ENCODE measurements at regions not wholly inside any gene's neighbourhood (a gene's known extent, or its start where the extent isn't known, plus 50 kb on each side); places are given as distances from the start of the nearest gene placed in this dataset.
"Not testable (repeated sequence)": the region's sequence is repeated elsewhere in the genome, so short reads cannot be mapped to it uniquely, and the experiment has no call there.

DNA sequence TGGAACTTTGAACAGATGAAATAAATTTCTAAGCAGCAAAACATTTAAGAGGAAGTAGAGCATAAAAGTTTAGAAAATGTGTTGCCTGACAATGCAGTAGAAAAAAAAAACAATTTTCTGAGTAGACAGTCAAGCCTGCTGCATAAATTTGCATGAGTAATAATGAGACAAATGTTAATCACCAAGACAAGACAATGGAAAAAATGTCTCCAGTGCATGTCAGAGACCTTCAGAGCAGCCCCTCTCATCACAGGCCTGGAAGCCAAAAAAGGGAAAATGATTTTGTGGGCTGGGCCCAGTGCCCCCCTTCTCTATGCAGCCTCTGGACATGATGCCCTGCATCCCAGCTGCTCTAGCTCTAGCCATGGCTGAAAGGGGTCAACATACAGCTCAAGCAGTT is 204.6 kb downstream of the COX18 start:
- DNase-seq = no peak

DNA sequence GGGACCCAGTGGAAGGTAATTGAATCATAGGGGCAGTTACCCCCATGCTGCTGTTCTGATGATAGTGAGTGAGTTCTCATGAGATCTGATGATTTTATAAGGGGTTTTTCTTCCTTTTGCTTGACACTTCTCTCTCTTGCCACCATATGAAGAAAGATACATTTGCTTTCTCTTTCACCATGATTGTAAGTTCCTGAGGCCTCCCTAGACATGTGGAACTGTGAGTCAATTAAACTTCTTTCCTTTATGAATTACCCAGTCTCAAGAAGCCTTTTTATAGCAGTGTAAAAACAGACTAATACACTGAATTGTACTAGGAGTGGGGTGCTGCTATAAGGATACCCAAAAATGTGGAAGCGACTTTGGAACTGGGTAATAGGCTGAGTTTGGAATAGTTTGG is 205.2 kb downstream of the COX18 start:
- not testable (repeated sequence) for DNase-seq

DNA sequence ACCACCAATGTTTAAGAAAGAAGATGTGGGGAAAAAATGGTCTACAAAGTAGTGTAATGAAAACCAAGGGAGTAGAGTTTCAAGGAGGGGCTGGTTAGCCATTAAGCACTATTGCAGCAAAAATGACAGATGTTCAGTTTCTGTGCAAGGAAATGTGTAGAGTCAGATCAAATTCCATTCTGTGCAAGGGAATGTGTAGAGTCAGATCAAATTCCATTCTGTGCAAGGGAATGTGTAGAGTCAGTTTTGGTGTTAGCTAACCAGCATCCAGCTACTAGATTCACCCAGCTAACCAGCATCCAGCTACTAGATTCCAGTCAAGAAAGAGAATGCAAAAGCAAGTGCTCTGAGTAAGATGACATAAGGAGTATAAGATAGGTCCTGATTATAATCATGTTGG is 208.8 kb downstream of the COX18 start:
- no peak for DNase-seq

DNA sequence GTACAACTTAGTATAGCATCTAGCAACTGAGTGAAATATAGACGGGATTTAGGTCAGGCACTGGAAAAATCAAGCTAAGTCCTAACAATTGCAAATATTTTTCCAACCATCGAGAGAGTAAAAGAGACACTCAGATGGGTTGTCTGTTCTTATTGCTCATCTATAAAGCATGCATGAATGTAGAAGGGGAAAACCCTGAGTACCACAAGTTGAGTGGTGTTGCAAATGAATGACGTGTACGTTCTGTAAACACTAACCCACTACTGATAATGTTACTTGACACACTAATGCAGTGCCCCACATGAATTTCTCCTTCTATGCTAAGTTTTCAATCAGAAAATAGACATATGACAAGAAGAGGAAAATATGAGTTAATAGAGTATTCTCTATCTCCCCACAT is 211.2 kb downstream of the COX18 start:
- no peak for DNase-seq

DNA sequence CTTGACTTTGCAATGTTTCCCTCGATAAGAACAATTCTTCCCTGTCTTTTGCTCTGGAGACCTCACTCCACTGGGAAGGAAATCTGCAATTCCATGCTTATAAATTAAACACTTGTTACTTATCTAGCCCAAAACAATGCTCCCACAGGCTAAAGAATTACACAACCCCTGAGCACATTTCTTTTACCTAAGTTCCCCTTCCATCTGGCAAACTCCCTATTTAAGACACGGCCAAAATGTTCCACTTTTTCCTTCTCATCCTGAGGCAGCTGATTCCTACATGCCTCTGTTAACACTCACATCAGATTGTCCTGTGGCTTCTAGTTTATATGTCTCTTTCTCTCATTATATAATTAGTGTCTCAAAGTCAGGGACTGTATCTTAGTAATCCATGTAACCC is 211.7 kb downstream of the COX18 start:
- DNase-seq = no peak

DNA sequence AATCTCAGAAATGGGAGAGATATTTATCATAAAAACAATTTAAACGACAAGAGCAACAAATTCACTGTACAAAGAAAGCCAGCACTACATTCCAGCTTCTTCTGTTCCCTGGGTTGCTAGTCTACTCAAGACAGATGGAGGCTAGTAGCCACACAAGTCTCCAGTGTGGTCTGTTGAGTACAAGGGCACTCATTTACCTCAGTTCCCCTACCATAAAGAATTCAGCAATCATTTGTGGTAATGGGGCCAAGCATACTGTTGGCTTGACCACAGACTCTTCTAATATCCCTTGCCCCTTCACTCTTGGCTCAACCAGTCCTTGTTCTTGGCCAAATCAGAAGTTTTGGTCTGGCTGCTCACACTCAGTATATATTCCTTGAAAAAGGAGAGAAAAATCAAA is 212.3 kb downstream of the COX18 start:
- DNase-seq = no peak

DNA sequence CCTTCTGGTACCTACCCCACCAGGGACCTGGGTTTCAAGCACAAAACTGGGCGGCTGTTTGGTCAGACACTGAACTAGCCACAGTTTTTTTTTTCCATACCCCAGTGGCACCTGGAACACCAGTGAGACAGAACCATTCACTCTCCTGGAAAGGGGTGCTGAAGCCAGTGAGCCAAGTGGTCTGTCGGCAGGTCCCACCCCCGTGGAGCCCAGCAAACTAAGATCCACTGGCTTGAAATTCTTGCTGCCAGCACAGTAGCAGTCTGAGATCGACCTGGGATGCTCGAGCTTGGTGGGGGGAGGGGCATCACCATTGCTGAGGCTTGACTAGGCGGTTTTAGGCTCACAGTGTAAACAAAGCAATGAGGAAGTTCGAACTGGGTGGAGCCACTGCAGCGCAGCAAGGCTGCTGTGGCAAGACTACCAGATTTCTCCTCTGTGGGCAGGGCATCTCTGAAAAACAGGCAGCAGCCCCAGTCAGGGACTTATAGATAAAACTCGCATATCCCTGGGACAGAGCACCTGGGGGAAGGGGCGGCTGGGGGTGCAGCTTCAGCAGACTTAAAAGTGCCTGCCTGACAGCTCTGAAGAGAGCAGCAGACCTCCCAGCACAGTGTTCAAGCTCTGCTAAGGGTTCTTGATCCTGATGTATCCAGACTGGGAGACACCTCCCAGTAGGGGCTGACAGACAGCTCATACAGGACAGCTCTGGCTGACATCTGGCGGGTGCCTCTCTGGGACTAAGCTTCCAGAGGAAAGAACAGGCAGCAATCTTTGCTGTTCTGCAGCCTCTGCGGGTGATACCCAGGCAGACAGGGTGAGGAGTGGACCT is 223.0 kb downstream of the COX18 start:
- DNase-seq = no peak

DNA sequence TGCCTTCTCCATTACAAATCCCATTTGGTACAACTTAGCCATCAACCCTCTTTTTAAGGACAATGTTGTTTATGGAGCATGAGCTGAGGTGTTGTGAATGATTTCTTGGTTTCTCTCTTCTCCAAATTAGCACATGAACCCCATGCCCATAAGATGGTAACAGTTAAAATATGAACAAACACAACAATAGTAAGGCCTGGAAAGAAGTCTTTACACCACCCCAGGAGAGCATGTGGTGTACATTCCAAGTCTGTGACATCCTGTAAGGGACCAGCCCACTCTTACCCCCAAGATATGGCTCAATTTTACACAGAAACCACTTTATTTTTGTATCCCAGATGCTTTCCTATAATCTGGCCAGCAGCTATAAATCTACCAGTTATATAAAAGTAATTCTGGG is 226.1 kb downstream of the COX18 start:
- no peak for DNase-seq

DNA sequence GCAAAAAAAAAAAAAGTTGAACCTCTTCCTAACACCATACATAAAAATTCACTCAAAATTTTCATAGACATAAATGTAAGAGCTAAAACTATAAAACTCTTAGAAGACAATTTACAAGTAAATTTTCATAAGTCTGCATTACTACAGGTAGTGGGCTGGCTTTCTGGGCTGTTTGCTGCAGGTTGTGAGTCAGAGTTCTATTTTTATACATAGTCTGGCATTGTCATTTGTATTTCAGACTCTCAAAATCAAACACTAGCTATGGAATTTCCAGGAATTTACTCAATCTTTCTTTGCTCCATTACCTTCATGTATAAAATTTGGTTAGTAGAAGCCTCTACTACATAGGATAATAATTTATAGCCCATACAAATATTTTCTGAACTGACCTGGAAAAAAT is 227.2 kb downstream of the COX18 start:
- DNase-seq = no peak

DNA sequence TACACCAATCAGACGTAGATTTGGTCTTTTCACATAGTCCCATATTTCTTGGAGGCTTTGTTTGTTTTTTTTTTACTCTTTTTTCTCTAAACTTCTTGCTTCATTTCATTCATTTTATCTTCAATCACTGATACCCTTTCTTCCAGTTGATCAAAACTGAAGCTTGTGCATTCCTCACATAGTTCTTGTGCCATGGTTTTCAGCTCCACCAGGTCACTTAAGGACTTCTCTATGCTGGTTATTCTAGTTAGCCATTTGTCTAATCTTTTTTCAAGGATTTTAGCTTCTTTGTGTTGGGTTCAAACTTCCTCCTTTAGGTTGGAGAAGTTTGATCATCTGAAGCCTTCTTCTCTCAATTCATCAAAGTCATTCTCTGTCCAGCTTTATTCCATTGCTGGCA is 229.3 kb downstream of the COX18 start:
- not testable (repeated sequence) for DNase-seq

DNA sequence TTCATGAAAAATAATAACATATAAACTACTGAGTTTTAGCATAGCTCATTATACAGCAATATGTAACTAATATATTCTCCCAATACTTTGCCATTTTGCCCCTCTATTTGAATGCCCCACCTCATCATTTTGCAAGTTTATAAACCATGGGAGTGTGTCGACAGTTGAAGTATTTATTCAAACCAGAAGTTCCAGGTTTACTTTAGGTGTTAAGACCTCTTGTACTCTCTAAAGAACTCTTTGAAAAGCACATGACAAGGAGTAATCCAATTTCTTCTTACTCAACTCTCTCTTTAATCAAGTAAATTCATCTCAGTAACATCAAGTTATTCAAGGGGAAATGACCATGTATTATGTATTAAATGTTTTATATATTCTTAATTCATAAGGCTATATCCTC is 240.7 kb downstream of the COX18 start:
- no peak for DNase-seq

DNA sequence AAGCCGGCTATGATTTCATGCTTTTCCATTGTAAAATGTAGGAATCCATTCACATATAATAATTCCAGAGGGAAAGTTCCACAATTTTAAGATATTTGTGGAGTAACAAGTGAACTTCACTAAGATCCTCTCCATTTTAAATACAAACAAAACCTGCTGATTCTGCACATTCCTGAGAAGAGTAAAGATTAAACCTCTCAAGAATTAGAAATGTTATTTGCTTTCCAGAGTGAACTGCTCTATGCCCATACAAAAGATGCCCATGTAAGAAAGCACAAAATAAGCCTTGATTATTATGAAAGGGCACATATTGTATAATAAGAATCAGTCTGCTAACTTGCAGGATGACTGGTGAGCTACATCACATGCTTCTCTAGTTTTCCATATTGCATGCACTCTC is 241.5 kb downstream of the COX18 start:
- no peak for DNase-seq

DNA sequence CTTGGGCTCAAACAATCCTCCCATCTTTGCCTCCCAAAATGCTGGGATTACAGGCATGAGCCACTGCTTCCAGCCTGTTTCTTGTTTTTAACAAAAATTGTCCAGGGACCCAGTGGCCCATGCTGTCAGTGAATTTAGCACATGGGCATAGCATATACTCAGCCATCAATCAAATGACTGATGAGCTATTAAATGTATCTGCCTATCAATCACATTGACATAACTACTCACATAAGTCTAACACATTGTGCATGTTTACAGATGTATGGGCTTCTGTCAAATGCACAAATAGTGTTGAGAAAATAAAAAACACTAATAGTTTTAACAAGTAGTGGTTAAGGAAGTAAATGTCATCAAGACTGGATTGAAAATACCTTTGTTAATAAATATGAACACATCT is 249.4 kb downstream of the COX18 start:
- no peak for DNase-seq

DNA sequence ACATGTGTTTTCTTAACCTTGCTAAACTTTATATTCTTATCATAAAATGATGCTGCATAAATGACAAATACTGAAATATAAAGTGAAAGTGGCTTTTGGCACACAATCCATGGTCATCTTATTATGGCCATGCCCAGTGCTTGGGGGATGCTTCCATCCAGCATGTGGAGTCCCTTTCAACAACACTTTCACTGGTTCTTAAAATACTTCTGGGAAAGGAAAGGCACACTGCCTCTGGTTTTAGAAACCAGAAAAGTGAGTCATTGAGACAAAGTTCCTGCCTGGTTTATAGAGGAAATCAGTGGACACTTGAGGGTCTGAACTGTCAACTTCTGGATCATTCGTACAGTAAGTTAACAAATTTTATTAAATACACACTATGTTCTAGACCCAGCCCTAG is 248.0 kb upstream of the ADAMTS3 start:
- DNase-seq = no peak

DNA sequence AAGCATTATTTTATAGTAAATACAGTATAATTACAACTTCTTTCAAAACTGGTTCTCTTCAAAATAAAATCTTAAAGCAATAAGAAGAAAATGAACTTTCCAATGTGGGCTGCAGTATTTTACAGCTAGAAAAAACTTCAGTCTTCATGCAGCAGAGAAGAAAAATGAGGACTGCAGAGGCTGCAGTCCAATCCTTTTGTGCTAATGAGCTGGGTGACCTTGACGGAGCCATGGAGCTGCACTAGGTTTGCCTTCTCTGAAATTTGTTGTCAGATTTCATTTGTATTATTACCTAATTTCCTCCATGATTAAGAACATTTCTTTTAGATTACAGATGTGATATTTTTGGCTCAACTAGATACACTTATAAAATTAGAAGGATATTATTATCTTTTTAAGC is 245.2 kb upstream of the ADAMTS3 start:
- no peak for DNase-seq

DNA sequence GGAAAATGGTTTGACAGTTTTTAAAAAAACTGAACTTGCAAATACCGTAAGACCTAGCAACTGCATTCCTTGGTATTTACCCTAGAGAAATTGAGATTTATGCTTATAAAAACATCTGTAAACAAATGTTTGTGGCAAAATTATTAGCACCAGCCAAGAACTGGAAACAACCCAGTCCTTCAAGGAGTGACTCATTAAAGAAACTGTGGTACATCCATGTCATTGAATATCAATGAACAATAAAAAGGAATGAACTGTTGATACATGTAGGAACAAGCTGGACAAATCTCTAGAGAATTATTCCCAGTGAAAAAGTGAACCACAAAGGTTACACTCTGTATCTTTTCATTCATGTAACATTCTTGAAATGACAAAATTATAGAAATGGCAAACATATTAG is 240.2 kb upstream of the ADAMTS3 start:
- DNase-seq = no peak

DNA sequence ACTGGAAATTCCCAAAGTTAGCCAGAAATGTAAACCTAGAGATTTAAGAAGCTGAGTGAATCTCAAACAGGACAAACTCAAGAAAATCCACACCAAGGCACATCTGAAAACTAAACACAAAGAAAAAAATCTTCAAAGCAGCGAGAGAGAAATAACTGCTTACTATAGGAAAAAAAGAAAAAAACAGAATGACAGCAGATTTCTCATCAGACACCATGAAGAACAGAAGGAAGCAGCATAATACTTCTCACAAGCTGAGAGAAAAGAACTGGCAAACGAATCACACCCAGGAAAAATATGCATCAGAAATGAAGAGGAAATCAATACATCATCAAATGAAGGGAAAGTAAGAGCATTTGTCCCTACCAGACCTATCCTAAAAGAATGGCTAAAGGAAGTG is 236.3 kb upstream of the ADAMTS3 start:
- no peak for DNase-seq

DNA sequence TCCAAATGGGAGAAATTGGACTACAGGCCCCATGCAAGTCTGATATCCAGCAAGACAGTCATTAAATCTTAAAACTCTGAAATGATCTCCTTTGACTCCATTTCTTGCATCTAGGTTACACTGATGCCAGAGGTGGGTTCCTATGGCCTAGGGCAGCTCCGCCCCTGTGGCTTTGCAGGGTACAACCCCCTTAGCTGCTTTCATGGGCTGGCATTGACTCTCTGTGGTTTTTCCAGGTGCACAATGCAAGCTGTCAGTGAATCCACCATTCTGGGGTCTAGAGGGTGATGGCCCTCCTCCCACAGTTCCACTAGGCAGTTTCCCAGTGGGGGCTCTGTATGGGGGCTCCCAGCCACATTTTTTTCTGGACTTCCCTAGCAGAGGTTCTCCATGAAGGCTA is 228.5 kb upstream of the ADAMTS3 start:
- no peak for DNase-seq

DNA sequence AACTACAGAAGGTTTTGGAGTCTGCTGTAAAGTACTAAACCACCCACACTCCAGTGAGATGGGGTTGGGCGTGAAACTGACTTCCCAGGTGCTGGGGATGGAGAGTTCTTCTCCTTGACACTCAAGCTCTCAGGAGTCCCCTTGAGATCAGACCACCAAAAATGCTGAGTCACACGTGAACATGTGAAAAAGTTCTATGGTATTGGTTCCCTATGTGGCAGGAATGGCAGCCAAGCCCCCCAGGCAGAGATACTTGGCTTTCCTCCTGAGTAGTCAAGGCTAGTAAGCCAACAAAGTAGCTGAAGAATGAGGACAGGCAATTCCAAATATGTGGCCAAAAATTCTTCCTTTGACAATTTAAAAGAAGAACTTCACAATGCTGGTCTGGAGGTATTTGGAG is 222.0 kb upstream of the ADAMTS3 start:
- DNase-seq = no peak

DNA sequence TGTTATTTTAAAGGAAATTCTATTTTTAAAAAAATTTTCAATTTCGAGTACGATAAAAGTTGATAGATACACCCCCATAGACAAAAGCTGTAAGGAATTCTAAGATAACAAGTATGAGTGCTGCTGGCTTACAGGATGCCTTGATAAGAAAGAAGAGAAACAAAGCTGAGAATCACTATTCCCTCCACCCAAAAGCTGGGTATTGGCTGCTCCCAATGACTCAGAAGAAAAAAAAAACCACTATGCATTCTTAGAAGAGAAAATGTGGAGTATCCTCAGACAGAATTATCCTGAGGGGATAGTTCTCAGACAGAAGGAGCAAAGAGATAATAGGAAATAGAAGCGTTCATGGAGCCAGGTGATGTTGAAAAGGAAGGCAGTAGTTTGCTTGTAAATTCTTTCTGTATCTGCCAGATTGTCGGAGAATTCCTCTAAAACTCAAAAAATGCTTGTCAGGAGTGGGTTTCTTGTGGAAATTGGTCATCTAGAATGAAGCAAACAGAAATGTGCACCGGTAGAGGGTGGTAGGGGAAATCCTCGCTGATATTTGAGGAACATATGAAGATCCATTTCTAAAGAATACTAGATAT is 217.5 kb upstream of the ADAMTS3 start:
- DNase-seq = no peak

DNA sequence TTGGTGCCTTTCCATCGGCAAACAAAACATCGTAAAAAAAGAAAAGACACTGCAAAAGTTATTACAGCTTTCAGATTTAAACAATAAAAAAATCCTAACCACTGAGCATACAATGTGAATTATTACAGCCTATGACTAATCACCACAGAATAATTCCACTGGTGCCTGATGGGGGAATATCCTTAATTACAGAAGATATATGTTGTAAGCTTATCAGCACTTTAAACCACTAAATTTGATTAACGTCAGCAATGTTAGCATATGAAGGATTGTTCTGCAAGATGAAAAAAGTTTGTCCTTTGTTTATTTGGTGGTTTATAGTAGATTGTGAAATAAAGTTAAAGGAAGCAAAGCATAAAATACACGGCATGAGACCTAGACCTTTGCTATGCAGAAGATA is 210.2 kb upstream of the ADAMTS3 start:
- DNase-seq = no peak

DNA sequence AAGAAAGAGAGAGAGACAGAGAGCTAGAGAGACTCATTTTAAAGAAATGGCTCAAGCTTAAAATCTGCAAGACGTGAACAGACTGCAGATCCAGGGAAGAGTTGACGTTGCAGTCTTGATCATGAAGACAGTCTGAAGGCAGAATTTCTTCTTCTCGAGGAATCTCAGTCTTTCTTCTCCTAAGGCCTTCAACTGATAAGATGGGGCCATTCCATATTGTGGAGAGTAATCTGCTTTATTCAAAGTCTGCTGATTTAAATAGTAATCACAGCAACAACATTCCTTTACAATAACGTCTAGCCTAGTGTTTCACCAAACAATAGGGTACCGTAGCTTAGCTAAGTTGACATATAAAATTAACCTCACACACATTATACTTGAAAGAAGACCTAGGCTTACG is 208.4 kb upstream of the ADAMTS3 start:
- no peak for DNase-seq

DNA sequence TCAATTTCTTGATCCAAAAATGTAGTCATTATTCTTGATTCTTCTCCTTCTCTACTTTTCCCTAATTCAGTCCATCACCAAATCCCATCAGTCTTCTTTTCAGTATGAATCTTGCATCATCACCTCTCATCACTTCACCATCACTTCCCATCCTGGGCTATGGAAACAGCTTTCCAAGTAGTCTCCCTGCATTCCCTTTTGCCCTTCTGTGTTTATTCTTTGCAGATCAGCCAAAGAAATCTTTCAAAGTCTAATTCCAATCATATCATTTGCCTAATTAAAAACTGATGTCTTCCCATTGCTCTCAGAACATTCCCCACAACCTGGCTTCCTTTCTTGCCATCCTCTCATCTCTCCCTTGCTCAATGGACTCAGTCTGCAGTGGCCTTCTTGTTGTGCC is 201.7 kb upstream of the ADAMTS3 start:
- DNase-seq = no peak

DNA sequence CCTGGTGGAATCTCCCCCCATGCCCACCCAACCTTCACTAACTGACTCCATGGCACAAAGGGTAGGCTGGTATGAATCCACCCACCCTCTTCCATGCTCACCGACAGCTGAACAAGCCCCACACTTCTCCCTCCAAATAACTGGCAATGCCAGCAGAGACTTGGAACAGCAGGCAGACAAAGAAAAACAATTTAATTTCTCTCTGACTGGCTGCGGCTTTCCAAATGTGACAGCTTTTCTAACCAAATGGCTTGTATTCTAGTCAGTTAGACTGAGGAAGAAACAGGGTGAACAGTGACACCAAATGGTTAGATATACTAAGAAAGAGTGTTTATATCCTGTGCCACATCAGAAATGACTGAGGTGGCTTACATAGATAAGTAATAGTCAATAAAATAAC is 199.3 kb upstream of the ADAMTS3 start:
- DNase-seq = no peak
